ENCODE measurements at regions not wholly inside any gene's neighbourhood (a gene's known extent, or its start where the extent isn't known, plus 50 kb on each side); places are given as distances from the start of the nearest gene placed in this dataset.

DNA sequence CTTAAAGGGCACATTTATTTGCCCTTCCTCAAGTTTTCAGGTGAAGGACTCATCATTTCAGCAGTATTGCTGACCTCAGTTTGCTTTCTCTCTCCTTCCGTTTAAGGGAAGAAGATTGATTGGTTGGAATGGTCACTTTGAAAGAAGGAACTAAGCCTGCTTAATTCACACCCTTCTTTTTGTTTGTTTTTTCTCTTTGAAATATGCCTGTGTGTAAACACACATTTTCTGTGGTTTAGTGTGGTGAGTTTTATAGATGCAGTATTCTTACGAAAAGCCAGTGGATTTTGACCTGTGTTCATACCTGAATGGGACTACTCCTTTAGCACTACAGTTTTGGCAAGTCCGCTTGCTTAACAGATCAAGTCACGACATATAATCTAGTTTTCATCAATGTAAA, 548.8 kb upstream of the EPHA7 start:
- BruUV-seq (replicated peaks): no TSS peak
- dilution Hi-C loops (cut with MboI; ENCODE audit: extremely low pct_ligation_motif_present, low sequenced_read_pairs): no loop called here

DNA sequence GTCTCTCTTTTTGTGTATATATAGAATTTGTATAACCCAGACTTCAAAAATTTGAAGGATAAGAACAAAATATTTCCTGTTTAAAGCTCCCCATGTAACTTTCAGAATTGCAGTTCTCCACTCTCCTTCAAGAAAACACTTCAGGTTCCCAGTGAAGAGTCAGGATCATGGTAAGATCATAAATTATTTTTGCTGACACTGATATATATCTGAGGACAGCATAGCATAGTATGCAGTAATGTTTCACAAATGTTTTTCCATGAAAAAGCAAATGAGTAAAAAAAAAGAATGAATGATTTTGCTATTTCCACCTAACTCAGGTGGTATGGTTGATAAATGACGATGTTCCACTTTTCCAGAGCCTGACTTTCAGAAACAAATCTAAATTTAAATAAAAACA, 545.6 kb upstream of the EPHA7 start:
- H3K9ac ChIP-seq (replicated peaks; ENCODE audit: extremely low read depth, insufficient read depth, low read length): no peak overlapping the region
- H3K4me1 ChIP-seq (ENCODE audit: control insufficient read depth, extremely low read depth, insufficient read depth, low read length): no peaks in the 10 kb centered on the region
- DNase-seq (ENCODE audit: low read depth, low spot score): no peak
- H3K27me3 ChIP-seq (ENCODE audit: control insufficient read depth in 2 of 2, insufficient read depth in 2 of 2, low read length in 2 of 2): no peaks in the 10 kb centered on the region
- dilution Hi-C loops (cut with MboI; ENCODE audit: extremely low pct_ligation_motif_present, low sequenced_read_pairs) (no loop called here), intact Hi-C loops (cut with micrococcal nuclease) (no loop called here)
- no peak overlapping the region for H3K27ac ChIP-seq (ENCODE audit: insufficient read depth, low read depth, low read length)
- no peaks in the 10 kb centered on the region for H3K79me2 ChIP-seq (ENCODE audit: control insufficient read depth, insufficient read depth, low read length)
- no TSS peak for BruUV-seq (replicated peaks)
- TF ChIP-seq POLR2AphosphoS5 (IDR thresholded peaks at IDR 0.05; ENCODE audit: insufficient read depth, low read depth, low read length) (no peak), GATA2 (IDR thresholded peaks at IDR 0.05; ENCODE audit: insufficient read depth, insufficient read length, low read depth, low read length) (no peak), FOS (IDR thresholded peaks at IDR 0.05; ENCODE audit: borderline replicate concordance, insufficient read depth, low read length) (no peak), EZH2 (IDR thresholded peaks at IDR 0.05; ENCODE audit: borderline replicate concordance, low read depth, low read length, severe bottlenecking) (no peak), MYC (IDR thresholded peaks at IDR 0.05; ENCODE audit: low read depth, low read length) (no peak), POLR2A (IDR thresholded peaks at IDR 0.05; ENCODE audit: low read depth, low read length) (no peak)
- TF ChIP-seq, protein P1, sequence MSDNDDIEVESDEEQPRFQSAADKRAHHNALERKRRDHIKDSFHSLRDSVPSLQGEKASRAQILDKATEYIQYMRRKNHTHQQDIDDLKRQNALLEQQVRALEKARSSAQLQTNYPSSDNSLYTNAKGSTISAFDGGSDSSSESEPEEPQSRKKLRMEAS (IDR thresholded peaks at IDR 0.05; ENCODE audit: insufficient read depth, insufficient read length): no peak
- TF ChIP-seq, protein P2, sequence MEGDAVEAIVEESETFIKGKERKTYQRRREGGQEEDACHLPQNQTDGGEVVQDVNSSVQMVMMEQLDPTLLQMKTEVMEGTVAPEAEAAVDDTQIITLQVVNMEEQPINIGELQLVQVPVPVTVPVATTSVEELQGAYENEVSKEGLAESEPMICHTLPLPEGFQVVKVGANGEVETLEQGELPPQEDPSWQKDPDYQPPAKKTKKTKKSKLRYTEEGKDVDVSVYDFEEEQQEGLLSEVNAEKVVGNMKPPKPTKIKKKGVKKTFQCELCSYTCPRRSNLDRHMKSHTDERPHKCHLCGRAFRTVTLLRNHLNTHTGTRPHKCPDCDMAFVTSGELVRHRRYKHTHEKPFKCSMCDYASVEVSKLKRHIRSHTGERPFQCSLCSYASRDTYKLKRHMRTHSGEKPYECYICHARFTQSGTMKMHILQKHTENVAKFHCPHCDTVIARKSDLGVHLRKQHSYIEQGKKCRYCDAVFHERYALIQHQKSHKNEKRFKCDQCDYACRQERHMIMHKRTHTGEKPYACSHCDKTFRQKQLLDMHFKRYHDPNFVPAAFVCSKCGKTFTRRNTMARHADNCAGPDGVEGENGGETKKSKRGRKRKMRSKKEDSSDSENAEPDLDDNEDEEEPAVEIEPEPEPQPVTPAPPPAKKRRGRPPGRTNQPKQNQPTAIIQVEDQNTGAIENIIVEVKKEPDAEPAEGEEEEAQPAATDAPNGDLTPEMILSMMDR (IDR thresholded peaks at IDR 0.05; ENCODE audit: extremely low read depth in 1 of 2, insufficient read depth in 1 of 2, low read depth in 1 of 2, low read length in 2 of 2): no peak
- H3K9me1 ChIP-seq (replicated peaks; ENCODE audit: control insufficient read depth, extremely low read depth, insufficient read depth, low read length): no peaks in the 10 kb centered on the region
- no peak overlapping the region for H2AFZ ChIP-seq (ENCODE audit: low read depth, low read length)
- FAIRE-seq: no peak
- ChIA-PET POLR2A (no interaction called here), CTCF (no interaction called here)
- no peak overlapping the region for H3K4me2 ChIP-seq (ENCODE audit: insufficient read depth, low read length)
- no peak overlapping the region for H3K4me3 ChIP-seq (replicated peaks in 1 of 3; ENCODE audit: insufficient read depth in 1 of 3, low read depth in 1 of 3, low read length in 3 of 3)
- H3K9me3 ChIP-seq (replicated peaks; ENCODE audit: control insufficient read depth, insufficient read depth, low read length): no peaks in the 10 kb centered on the region
- H4K20me1 ChIP-seq (replicated peaks; ENCODE audit: control insufficient read depth, extremely low read depth, insufficient read depth, low read length): no peaks in the 10 kb centered on the region
- no peaks in the 10 kb centered on the region for H3K36me3 ChIP-seq (ENCODE audit: control insufficient read depth in 2 of 2, extremely low read depth in 1 of 2, insufficient read depth in 2 of 2, low read length in 2 of 2)

More for the DNA sequence above, 548.8 kb upstream of the EPHA7 start:
- FAIRE-seq (no peak), DNase-seq (ENCODE audit: low read depth, low spot score) (no peak)
- CTCF ChIA-PET: no interaction called here
- no peaks in the 10 kb centered on the region for H3K36me3 ChIP-seq (ENCODE audit: control insufficient read depth in 2 of 2, extremely low read depth in 1 of 2, insufficient read depth in 2 of 2, low read length in 2 of 2)
- no peaks in the 10 kb centered on the region for H3K79me2 ChIP-seq (ENCODE audit: control insufficient read depth, insufficient read depth, low read length)
- POLR2A ChIA-PET: no interaction called here
- intact Hi-C loops (cut with micrococcal nuclease): no loop called here
- H3K9me1 ChIP-seq (replicated peaks; ENCODE audit: control insufficient read depth, extremely low read depth, insufficient read depth, low read length): no peaks in the 10 kb centered on the region
- H3K27me3 ChIP-seq (ENCODE audit: control insufficient read depth in 2 of 2, insufficient read depth in 2 of 2, low read length in 2 of 2): no peaks in the 10 kb centered on the region
- no peak overlapping the region for H3K9ac ChIP-seq (replicated peaks; ENCODE audit: extremely low read depth, insufficient read depth, low read length)
- H3K4me2 ChIP-seq (ENCODE audit: insufficient read depth, low read length): no peak overlapping the region
- H3K4me1 ChIP-seq (ENCODE audit: control insufficient read depth, extremely low read depth, insufficient read depth, low read length): no peaks in the 10 kb centered on the region
- no peak for TF ChIP-seq EZH2 (IDR thresholded peaks at IDR 0.05; ENCODE audit: borderline replicate concordance, low read depth, low read length, severe bottlenecking)
- no peak overlapping the region for H3K4me3 ChIP-seq (replicated peaks in 1 of 3; ENCODE audit: insufficient read depth in 1 of 3, low read depth in 1 of 3, low read length in 3 of 3)
- no peak overlapping the region for H3K27ac ChIP-seq (ENCODE audit: insufficient read depth, low read depth, low read length)
- H4K20me1 ChIP-seq (replicated peaks; ENCODE audit: control insufficient read depth, extremely low read depth, insufficient read depth, low read length): no peaks in the 10 kb centered on the region
- H2AFZ ChIP-seq (ENCODE audit: low read depth, low read length): no peak overlapping the region
- no peaks in the 10 kb centered on the region for H3K9me3 ChIP-seq (replicated peaks; ENCODE audit: control insufficient read depth, insufficient read depth, low read length)
